ENCODE measurements at regions not wholly inside any gene's neighbourhood (a gene's known extent, or its start where the extent isn't known, plus 50 kb on each side); places are given as distances from the start of the nearest gene placed in this dataset.
"Not testable (repeated sequence)": the region's sequence is repeated elsewhere in the genome, so short reads cannot be mapped to it uniquely, and the experiment has no call there.

DNA sequence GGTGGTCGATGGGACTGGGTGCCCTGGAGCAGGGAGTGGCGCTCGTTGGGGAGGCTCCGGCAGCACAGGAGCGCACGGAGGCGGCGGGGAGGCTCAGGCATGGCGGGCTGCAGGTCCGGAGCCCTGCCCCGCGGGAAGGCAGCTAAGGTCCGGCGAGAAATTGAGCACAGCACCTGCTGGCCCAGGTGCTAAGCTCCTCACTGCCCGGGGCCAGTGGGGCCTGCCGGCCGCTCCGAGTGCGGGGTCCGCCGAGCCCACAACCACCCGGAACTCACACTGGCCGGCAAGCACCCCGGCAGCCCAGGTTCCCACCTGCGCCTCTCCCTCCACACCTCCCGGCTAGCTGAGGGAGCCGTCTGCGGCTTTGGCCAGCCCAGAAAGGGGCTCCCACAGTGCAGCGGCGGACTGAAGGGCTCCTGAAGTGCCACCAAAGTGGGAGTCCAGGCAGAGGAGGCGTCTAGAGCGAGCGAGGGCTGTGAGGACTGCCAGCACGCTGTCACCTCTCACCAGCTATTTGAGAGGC, 88.8 kb upstream of the EEF2KMT start:
- Histone ChIP-seq H3K9me3 (no peaks in the 10 kb centered on the region), H3K36me3 (no peaks in the 10 kb centered on the region), H3K4me3 (no peak overlapping the region), H3K27me3 (no peaks in the 10 kb centered on the region), H3K4me1 (no peaks in the 10 kb centered on the region), H3K27ac (no peak overlapping the region)
- TF ChIP-seq, protein P1, sequence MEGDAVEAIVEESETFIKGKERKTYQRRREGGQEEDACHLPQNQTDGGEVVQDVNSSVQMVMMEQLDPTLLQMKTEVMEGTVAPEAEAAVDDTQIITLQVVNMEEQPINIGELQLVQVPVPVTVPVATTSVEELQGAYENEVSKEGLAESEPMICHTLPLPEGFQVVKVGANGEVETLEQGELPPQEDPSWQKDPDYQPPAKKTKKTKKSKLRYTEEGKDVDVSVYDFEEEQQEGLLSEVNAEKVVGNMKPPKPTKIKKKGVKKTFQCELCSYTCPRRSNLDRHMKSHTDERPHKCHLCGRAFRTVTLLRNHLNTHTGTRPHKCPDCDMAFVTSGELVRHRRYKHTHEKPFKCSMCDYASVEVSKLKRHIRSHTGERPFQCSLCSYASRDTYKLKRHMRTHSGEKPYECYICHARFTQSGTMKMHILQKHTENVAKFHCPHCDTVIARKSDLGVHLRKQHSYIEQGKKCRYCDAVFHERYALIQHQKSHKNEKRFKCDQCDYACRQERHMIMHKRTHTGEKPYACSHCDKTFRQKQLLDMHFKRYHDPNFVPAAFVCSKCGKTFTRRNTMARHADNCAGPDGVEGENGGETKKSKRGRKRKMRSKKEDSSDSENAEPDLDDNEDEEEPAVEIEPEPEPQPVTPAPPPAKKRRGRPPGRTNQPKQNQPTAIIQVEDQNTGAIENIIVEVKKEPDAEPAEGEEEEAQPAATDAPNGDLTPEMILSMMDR (IDR thresholded peaks at IDR 0.05), result no peak
- intact Hi-C loops (cut with DNase I), result no loop called here
- ATAC-seq (no peak), DNase-seq (no peak), FAIRE-seq (no peak)
- WGBS, 2 donors, result 87 to 89% methylated on average over 26 to 34 of the region's 34 CpGs

DNA sequence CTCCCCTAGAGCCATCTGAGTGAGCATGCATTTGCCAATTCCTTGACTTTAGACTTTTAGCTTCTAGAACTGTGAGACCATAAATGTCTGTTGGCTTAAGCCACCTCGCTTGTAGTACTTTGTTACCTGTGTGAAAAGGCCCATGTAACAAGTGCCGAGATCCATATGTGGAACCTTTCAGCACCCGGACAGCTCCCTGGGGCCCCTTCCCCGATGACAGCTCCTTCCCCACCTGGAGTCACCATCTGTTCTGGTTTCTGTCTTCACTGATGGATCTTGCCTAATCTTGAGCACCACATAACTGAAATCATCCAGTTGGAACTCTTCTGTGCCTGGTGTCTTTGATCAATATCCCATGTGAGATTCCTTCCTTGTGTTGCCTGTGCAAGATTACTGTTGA, 78.9 kb upstream of the EEF2KMT start:
- H3K9me3 ChIP-seq, result no peaks in the 10 kb centered on the region
- no peak for DNase-seq
- no peaks in the 10 kb centered on the region for H3K36me3 ChIP-seq
- H3K27ac ChIP-seq, result no peak overlapping the region
- intact Hi-C loops (cut with DNase I), result no loop called here
- TF ChIP-seq, protein P1 (IDR thresholded peaks at IDR 0.05), result no peak
- no peak overlapping the region for H3K4me3 ChIP-seq
- ATAC-seq, result no peak
- WGBS, 2 donors, result 14 to 26% methylated on average over 4 of the region's 4 CpGs
- H3K27me3 ChIP-seq, result no peaks in the 10 kb centered on the region
- no peaks in the 10 kb centered on the region for H3K4me1 ChIP-seq
- no peak for FAIRE-seq

DNA sequence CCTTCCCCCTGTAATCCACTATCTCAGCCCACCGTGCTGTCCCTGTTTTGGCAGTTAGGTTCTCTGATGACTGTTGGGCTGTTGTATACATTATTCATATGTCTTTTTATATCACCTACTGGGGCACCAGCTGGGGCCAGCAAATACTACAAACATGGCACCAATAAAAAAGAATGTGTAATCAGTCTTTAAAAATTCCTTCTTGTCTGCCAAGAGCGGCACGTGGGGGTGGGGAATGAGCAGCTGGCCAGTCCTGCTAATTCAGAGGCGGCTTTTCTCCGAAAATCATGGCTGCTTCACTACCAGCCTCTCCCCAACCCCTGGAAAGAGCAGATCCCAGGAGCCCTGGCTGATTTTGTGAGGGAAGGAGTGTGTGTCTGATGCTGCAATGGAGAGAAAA, 77.7 kb upstream of the EEF2KMT start:
- Histone ChIP-seq H3K27ac (no peak overlapping the region), H3K4me3 (no peak overlapping the region), H3K4me1 (no peaks in the 10 kb centered on the region), H3K36me3 (no peaks in the 10 kb centered on the region), H3K9me3 (no peaks in the 10 kb centered on the region), H3K27me3 (no peaks in the 10 kb centered on the region)
- no peak for ATAC-seq
- FAIRE-seq, result no peak
- intact Hi-C loops (cut with DNase I), result no loop called here
- TF ChIP-seq, protein P1 (IDR thresholded peaks at IDR 0.05), result no peak
- no peak for DNase-seq
- 58 to 59% methylated on average over 5 of the region's 5 CpGs for WGBS, 2 donors

DNA sequence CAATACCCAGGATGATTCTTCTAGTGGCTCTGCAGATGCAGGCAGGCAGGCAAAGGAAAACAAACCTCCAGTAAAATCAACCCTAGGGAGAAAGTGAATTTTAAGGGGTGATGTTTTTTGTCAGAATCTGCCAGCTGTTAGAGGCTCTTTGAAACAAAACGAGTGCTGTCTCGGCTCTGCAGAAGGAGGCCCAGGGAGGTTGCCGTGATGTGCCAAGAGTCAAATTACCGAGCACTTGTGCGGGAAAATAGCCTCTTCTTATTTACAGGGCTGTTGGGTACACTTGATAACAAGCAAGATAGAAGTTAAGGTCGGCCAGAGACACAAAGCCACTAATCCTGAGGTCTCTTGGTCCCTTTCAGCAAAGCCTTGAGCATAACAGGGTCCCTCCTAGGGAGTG, 68.9 kb upstream of the EEF2KMT start:
- TF ChIP-seq, protein P1 (IDR thresholded peaks at IDR 0.05), result no peak
- FAIRE-seq, result no peak
- H3K4me1 ChIP-seq, result no peaks in the 10 kb centered on the region
- no peaks in the 10 kb centered on the region for H3K27me3 ChIP-seq
- no peak overlapping the region for H3K4me3 ChIP-seq
- intact Hi-C loops (cut with DNase I), result no loop called here
- DNase-seq, result no peak
- no peaks in the 10 kb centered on the region for H3K9me3 ChIP-seq
- no peak for ATAC-seq
- no peaks in the 10 kb centered on the region for H3K36me3 ChIP-seq
- H3K27ac ChIP-seq, result no peak overlapping the region
- 2 to 6% methylated on average over 6 of the region's 6 CpGs for WGBS, 2 donors

DNA sequence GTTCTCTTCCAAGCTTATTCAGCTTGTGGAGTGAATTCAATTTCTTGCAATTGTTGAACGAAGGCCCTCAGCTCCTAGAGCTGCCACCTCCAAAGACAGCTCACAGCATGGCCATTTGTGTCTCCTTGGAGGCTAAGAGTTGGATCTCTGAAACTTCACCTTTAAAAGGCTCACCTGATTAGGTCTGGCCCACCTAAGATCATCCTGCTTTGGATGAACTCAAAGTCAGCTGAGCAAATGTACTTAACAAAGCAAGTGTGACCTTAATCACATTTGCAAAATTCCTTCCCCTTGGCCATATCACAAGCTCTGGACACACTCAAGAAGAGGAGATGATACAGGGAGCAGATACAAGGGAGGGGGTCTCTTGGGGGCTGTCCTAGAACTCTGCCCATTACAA, 67.8 kb upstream of the EEF2KMT start:
- intact Hi-C loops (cut with DNase I); FAIRE-seq; H3K4me3 ChIP-seq; DNase-seq; H3K9me3 ChIP-seq; ATAC-seq; H3K4me1 ChIP-seq; H3K27ac ChIP-seq; H3K27me3 ChIP-seq; H3K36me3 ChIP-seq: not testable (repeated sequence)
- 82 to 88% methylated on average over 1 of the region's 1 CpG for WGBS, 2 donors

DNA sequence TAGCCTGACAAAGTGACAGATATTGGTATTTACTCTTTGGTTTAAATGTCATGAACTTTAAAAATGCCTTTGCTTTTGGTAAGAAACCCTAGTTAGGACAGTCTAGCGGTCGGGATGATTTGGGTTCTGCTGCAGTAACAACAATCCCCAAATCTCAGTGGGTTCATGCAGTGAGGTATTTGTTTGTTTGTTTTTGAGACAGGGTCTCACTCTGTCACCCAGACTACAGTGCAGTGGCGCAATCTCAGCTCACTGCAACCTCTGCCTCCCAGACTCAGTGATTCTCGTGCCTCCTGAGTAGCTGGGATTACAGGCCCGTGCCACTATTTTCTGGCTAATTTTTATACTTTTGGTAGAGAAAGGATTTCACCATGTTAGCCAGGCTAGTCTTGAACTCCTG, 65.2 kb upstream of the EEF2KMT start:
- H3K27me3 ChIP-seq; H3K4me3 ChIP-seq; intact Hi-C loops (cut with DNase I); H3K27ac ChIP-seq; H3K36me3 ChIP-seq; H3K4me1 ChIP-seq; DNase-seq; FAIRE-seq; H3K9me3 ChIP-seq; ATAC-seq: not testable (repeated sequence)
- WGBS, 2 donors, result 72 to 84% methylated on average over 5 of the region's 5 CpGs

DNA sequence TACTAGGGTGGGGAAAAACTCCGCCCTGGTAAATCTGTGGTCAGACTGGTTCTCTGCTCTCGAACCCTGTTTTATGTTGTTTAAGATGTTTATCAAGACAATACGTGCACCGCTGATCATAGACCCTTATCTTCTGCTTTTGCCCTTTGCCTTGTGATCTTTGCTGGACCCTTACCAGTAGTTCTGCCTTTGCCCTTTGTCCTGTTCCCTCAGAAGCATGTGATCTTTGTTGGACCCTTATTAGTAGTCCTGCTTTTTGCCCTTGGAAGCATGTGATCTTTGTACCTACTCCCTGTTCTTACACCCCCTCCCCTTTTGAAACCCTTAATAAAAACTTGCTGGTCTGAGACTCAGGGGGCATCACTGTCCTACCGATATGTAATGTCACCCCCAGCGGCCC, 64.3 kb upstream of the EEF2KMT start:
- ATAC-seq; intact Hi-C loops (cut with DNase I); H3K9me3 ChIP-seq; H3K4me3 ChIP-seq; DNase-seq; FAIRE-seq; H3K4me1 ChIP-seq; H3K27me3 ChIP-seq; H3K36me3 ChIP-seq; H3K27ac ChIP-seq: not testable (repeated sequence)
- 81 to 87% methylated on average over 6 of the region's 6 CpGs for WGBS, 2 donors

DNA sequence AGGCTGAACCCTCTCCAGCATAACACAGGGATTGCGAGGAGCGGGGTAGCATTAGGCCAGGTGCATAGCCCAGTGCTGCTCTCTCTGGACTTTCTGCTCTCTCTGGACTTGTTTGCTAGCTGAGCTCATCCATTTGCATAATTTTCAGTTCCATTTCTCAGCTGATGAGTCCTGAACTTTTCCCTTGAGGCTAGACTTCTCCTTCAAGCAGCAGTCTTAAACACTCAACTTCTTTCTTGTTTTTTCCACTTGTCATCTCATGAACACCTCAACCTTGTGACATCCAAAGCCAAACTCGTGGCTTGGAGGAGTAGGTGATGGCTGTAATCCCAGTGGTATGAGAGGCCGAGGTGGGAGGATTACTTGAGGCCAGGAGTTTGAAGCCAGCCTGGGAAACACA, 62.4 kb upstream of the EEF2KMT start:
- H3K36me3 ChIP-seq; H3K4me3 ChIP-seq; H3K27ac ChIP-seq; DNase-seq; intact Hi-C loops (cut with DNase I); H3K4me1 ChIP-seq; ATAC-seq; H3K9me3 ChIP-seq; H3K27me3 ChIP-seq; FAIRE-seq: not testable (repeated sequence)
- 55% methylated on average over 4 of the region's 4 CpGs for WGBS, 2 donors

DNA sequence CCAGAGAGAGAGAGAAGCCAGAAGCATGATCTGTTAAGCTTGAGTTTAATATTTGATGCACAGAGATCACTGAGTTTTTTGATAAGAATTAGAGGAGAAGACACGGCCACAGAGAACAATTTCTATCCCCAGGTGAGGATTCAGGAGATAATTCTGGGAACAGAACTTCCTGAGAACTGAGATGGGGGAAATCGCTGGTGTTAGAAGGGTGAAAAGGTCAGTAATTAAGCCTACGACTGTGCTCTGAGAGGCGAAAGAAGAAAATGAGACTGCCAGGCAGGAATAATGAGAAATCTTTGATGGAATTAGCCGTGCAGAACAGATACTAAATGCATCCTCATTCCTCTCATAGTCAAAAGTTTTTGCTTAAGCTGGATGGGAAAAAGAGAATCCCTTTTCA, 61.9 kb upstream of the EEF2KMT start:
- H3K9me3 ChIP-seq; H3K36me3 ChIP-seq; ATAC-seq; H3K27me3 ChIP-seq; intact Hi-C loops (cut with DNase I); H3K4me1 ChIP-seq; H3K27ac ChIP-seq; DNase-seq; FAIRE-seq; H3K4me3 ChIP-seq: not testable (repeated sequence)
- 20 to 25% methylated on average over 5 of the region's 5 CpGs for WGBS, 2 donors
